ENCODE measurements at regions not wholly inside any gene's neighbourhood (a gene's known extent, or its start where the extent isn't known, plus 50 kb on each side); places are given as distances from the start of the nearest gene placed in this dataset.

DNA sequence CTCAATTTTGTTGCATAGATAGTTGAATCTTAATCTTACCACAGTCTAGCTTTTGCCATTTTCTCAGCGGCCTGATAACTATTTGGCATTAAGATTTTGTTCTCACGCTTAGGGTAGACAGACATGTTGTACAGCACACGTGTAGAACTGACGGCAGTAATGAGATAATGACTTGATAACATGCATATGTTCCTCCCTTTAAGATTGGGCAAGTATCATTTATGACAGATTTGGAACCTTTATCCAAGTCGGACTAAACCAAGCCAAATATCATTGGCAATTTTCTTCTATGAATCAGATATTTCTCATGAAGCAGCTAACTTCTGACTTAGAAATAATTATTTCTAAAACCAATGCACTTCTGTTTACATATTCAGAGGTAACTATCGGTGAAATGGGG lies 205.5 kb downstream of the NDFIP2 start:
- Histone ChIP-seq H3K9me3 (no peaks in the 10 kb centered on the region), H3K4me1 (no peaks in the 10 kb centered on the region), H3K36me3 (no peaks in the 10 kb centered on the region), H3K4me3 (ENCODE audit: low read depth, low read length) (no peak overlapping the region), H3K27me3 (no peaks in the 10 kb centered on the region)
- DNase-seq = no peak
- TF ChIP-seq, protein P1, sequence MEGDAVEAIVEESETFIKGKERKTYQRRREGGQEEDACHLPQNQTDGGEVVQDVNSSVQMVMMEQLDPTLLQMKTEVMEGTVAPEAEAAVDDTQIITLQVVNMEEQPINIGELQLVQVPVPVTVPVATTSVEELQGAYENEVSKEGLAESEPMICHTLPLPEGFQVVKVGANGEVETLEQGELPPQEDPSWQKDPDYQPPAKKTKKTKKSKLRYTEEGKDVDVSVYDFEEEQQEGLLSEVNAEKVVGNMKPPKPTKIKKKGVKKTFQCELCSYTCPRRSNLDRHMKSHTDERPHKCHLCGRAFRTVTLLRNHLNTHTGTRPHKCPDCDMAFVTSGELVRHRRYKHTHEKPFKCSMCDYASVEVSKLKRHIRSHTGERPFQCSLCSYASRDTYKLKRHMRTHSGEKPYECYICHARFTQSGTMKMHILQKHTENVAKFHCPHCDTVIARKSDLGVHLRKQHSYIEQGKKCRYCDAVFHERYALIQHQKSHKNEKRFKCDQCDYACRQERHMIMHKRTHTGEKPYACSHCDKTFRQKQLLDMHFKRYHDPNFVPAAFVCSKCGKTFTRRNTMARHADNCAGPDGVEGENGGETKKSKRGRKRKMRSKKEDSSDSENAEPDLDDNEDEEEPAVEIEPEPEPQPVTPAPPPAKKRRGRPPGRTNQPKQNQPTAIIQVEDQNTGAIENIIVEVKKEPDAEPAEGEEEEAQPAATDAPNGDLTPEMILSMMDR (IDR thresholded peaks at IDR 0.05; ENCODE audit: low read depth, low read length) = no peak

DNA sequence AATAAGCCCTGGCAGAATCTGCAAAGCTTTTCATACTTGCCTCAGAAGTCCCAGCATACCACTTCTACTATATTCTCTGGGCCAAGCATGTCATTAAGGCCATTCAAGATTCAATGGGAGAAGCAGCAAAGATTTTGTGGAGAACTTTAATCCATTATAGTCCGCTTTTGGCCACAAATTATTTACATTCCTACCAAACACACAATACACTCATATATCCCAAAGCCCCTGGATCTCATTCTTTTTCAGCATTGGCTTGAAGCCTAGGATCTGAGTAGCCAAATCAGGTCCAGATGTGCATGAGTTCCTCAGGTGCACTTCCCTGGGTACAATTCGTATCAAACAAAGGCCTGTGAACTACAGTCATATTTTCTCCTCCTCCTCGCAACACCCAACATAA lies 203.4 kb downstream of the NDFIP2 start:
- H3K27me3 ChIP-seq = no peaks in the 10 kb centered on the region
- TF ChIP-seq, protein P1 (IDR thresholded peaks at IDR 0.05; ENCODE audit: low read depth, low read length) = no peak
- H3K4me3 ChIP-seq (ENCODE audit: low read depth, low read length) = no peak overlapping the region
- DNase-seq = no peak
- H3K4me1 ChIP-seq = peaks cover 12% of the 10 kb centered on the region
- no peaks in the 10 kb centered on the region for H3K9me3 ChIP-seq
- H3K36me3 ChIP-seq = no peaks in the 10 kb centered on the region

DNA sequence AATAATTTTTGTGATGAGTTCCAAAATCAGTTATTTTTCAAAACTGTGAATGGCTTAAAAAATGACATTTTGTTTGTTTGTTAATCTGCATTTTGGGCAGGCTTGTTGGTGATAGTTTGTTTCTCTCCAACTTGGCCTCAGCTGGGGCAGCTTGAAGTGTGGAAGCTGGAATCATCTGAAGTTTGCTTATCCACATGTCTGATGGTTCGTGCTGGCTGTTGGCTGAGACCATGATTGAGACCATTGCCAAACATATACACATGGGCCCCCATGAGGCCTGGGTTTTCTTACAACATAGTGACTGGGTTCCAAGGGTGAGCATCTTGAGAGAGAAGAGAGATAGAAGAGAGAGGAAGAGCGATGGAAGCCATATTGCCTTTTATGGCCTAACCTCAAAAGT lies 201.2 kb downstream of the NDFIP2 start:
- TF ChIP-seq, protein P1 (IDR thresholded peaks at IDR 0.05; ENCODE audit: low read depth, low read length) = no peak
- no peaks in the 10 kb centered on the region for H3K9me3 ChIP-seq
- H3K27me3 ChIP-seq = no peaks in the 10 kb centered on the region
- DNase-seq = no peak
- no peaks in the 10 kb centered on the region for H3K36me3 ChIP-seq
- H3K4me1 ChIP-seq = peaks cover 27% of the 10 kb centered on the region
- H3K4me3 ChIP-seq (ENCODE audit: low read depth, low read length) = no peak overlapping the region

DNA sequence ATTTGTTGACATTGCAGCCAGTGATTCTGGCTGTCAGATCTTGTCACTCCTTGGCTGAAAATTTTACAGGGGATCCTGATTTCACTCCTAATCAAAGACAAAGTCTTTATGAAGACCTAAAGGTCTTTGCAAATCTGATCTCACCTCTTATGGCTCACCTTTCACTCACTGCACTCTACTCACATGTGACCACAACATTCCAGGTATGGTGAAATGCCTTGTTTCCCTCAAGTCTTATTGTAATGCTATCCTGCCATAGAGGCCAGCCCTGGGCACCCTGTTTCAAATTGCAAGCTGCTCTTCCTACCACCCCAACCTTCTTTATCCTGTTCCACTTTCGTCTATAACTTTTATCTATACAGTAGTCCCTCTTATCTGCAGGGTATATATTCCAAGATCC lies 200.1 kb downstream of the NDFIP2 start:
- no peak for DNase-seq
- H3K27me3 ChIP-seq = no peaks in the 10 kb centered on the region
- no peaks in the 10 kb centered on the region for H3K36me3 ChIP-seq
- TF ChIP-seq, protein P1 (IDR thresholded peaks at IDR 0.05; ENCODE audit: low read depth, low read length) = no peak
- peaks cover 38% of the 10 kb centered on the region for H3K4me1 ChIP-seq
- H3K9me3 ChIP-seq = no peaks in the 10 kb centered on the region
- H3K4me3 ChIP-seq (ENCODE audit: low read depth, low read length) = no peak overlapping the region

DNA sequence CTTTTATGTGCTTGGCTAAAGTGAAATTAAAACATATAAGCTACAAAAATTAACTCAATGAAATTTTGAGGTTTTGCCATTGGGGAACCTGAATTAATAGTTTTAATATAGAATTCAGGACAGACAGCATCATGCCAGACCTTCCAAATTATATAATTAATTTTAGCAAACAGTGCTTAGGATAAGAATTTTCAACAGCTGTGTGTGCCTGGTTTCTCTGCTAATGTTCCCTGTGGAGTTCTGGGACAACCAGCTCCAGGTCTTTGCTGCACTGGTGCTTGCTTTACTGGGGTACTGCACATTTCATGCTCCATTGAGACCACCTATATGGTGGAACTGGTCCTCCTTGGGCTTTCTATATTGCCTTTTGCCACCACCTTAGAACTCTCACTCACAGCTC lies 199.5 kb downstream of the NDFIP2 start:
- no peaks in the 10 kb centered on the region for H3K27me3 ChIP-seq
- TF ChIP-seq, protein P1 (IDR thresholded peaks at IDR 0.05; ENCODE audit: low read depth, low read length) = no peak
- peak; percentile 68 for DNase-seq
- H3K4me3 ChIP-seq (ENCODE audit: low read depth, low read length) = no peak overlapping the region
- peaks cover 42% of the 10 kb centered on the region for H3K4me1 ChIP-seq
- H3K9me3 ChIP-seq = no peaks in the 10 kb centered on the region
- H3K36me3 ChIP-seq = no peaks in the 10 kb centered on the region

DNA sequence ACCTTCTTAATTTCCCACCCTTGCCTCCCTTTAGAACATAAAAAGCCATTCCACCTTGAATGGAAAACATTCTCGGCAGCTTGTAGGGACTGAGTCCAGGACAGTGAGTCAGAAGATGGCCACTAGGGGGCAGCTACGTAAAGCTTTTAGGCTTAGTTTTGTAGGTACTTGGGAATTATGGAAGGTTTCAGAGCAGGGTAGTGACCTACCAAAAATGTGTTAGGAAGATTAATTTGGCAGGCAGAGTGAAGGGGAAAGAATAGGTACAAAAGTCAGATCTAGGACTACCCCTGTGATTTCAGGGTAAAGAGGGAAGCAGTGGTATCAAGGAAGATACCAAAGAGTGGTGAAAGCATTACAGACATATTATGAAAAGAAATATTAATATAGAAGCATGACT lies 198.4 kb downstream of the NDFIP2 start:
- TF ChIP-seq, protein P1 (IDR thresholded peaks at IDR 0.05; ENCODE audit: low read depth, low read length) = peak; percentile 97
- Histone ChIP-seq H3K4me1 (peaks cover 52% of the 10 kb centered on the region), H3K36me3 (no peaks in the 10 kb centered on the region), H3K27me3 (no peaks in the 10 kb centered on the region), H3K9me3 (no peaks in the 10 kb centered on the region), H3K4me3 (ENCODE audit: low read depth, low read length) (no peak overlapping the region)
- peak; percentile 88 for DNase-seq

Measured in BE2C (cell line).